D721Med (cell line): ENCODE measurements at regions not wholly inside any gene's neighbourhood (a gene's known extent, or its start where the extent isn't known, plus 50 kb on each side); places are given as distances from the start of the nearest gene placed in this dataset.

Experiments used
- DNase-seq: peaks from one replicate; pipeline ENCODE4 v3.0.0; 2011; ENCODE audit warnings: low spot score; ENCODE audit not compliant: insufficient read length
- FAIRE-seq: peaks from 2 replicates; lab custom pipeline; 2011; peaks lifted over from hg19 to GRCh38; lab: Jason Lieb, UNC
- CTCF ChIP-seq: IDR thresholded peaks from 2 replicates; pipeline ENCODE4 v1.5.1; 2012; ENCODE audit warnings: mild to moderate bottlenecking, control low read depth; ENCODE audit not compliant: insufficient read depth; ENCODE audit errors: missing control alignments

GRCh38 chr9:14560194-14560593 lies 133.0 kb downstream of the ZDHHC21 start:
- FAIRE-seq, result no peak
- no peak for TF ChIP-seq CTCF
- no peak for DNase-seq

GRCh38 chr9:14554886-14555285 lies 138.3 kb downstream of the ZDHHC21 start:
- no peak for FAIRE-seq
- no peak for DNase-seq
- TF ChIP-seq CTCF, result no peak

- DNase-seq (no peak), FAIRE-seq (no peak)
- no peak for TF ChIP-seq CTCF
Observed at GRCh38 chr9:14547245-14548060, 145.8 kb downstream of the ZDHHC21 start.

- no peak for TF ChIP-seq CTCF
- DNase-seq (no peak), FAIRE-seq (no peak)
Observed at GRCh38 chr9:14546693-14547092, 146.5 kb downstream of the ZDHHC21 start.

- no peak for TF ChIP-seq CTCF
- DNase-seq, result no peak
- no peak for FAIRE-seq
Observed at GRCh38 chr9:14542071-14542470, 151.2 kb downstream of the ZDHHC21 start.

- TF ChIP-seq CTCF, result no peak
- no peak for DNase-seq
- no peak for FAIRE-seq
Observed at GRCh38 chr9:14538526-14538925, 154.7 kb downstream of the ZDHHC21 start.
